Dedifferentiated amniotic fluid mesenchymal stem cell (primary cell): ENCODE measurements at regions not wholly inside any gene's neighbourhood (a gene's known extent, or its start where the extent isn't known, plus 50 kb on each side); places are given as distances from the start of the nearest gene placed in this dataset.

Experiments used
- DNase-seq: peaks from one replicate; pipeline ENCODE4 v3.0.0-alpha.2; 2016; ENCODE audit errors: extremely low spot score

GRCh38 chr18:52283927-52284326 lies 56.1 kb upstream of the DCC start:
- no peak for DNase-seq

- no peak for DNase-seq
Measured at GRCh38 chr18:52286675-52287074, 53.3 kb upstream of the DCC start.

- DNase-seq, result no peak
Measured at GRCh38 chr18:52287151-52287550, 52.8 kb upstream of the DCC start.

- no peak for DNase-seq
Measured at GRCh38 chr18:52288403-52289004, 51.5 kb upstream of the DCC start.

- no peak for DNase-seq
Measured at GRCh38 chr18:52289392-52289791, 50.6 kb upstream of the DCC start.
